NB4 (cell line): ENCODE measurements at regions not wholly inside any gene's neighbourhood (a gene's known extent, or its start where the extent isn't known, plus 50 kb on each side); places are given as distances from the start of the nearest gene placed in this dataset.

Experiments used
- CTCF ChIP-seq: IDR thresholded peaks from one replicate; pipeline ENCODE4 v1.5.1; 2012; ENCODE audit warnings: low read depth, low read length
- MAX ChIP-seq: IDR thresholded peaks from 2 replicates; pipeline ENCODE4 v1.6.1; 2011; ENCODE audit warnings: low read depth, low read length
- POLR2A ChIP-seq: IDR thresholded peaks from 2 replicates; pipeline ENCODE4 v1.6.1; 2011; ENCODE audit warnings: mild to moderate bottlenecking; ENCODE audit not compliant: insufficient read length; ENCODE audit errors: extremely low read depth

- no peak for TF ChIP-seq CTCF
- no peak for TF ChIP-seq POLR2A
- TF ChIP-seq MAX, result no peak
These were observed 303.1 kb downstream of the C16orf95 start for GRCh38 chr16:87014112-87014511.
